ENCODE measurements at regions not wholly inside any gene's neighbourhood (a gene's known extent, or its start where the extent isn't known, plus 50 kb on each side); places are given as distances from the start of the nearest gene placed in this dataset.

GRCh38 chr6:80586242-80586641 is 479.8 kb downstream of the BCKDHB start:
- TF ChIP-seq POLR2A (IDR thresholded peaks at IDR 0.05; ENCODE audit: low read length), result no peak
- no peak for TF ChIP-seq GATA1 (IDR thresholded peaks at IDR 0.05; ENCODE audit: low read depth, low read length)

Data from erythroblast (primary cell).